HG02884 (cell line): ENCODE measurements at regions not wholly inside any gene's neighbourhood (a gene's known extent, or its start where the extent isn't known, plus 50 kb on each side); places are given as distances from the start of the nearest gene placed in this dataset.
"Not testable (repeated sequence)": the region's sequence is repeated elsewhere in the genome, so short reads cannot be mapped to it uniquely, and the experiment has no call there.

Source experiments
- ATAC-seq: cut with Tn5 transposase; IDR thresholded peaks from one replicate; pipeline ENCODE4 v1.9.1; 2021; ENCODE audit warnings: mild to moderate bottlenecking, moderate library complexity; ENCODE audit not compliant: unreplicated experiment

- no peak for ATAC-seq
Measured at GRCh38 chr3:191737742-191738141, 276.8 kb downstream of the PYDC2 start.

DNA sequence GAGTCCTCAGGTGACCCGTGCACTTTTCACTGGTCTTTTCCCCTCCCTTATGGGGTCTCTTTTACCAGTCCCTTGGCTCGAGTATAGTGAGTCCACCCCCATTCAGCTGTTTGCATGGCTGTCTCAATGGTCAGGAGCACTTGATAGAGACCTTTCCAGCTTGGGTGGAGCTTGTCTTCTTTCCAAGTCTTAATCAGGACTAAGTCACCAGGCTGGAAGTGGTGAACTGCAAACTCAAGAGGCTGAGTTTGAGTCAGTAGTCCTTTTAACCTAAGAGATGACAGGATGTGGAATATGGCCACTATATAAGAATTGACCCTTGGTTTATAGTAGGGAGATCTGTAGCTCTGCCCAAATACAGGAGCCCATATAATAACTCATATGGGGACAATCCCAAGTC lies 279.7 kb downstream of the PYDC2 start:
- no peak for ATAC-seq

GRCh38 chr3:191741847-191742350 lies 280.9 kb downstream of the PYDC2 start:
- ATAC-seq, result not testable (repeated sequence)

DNA sequence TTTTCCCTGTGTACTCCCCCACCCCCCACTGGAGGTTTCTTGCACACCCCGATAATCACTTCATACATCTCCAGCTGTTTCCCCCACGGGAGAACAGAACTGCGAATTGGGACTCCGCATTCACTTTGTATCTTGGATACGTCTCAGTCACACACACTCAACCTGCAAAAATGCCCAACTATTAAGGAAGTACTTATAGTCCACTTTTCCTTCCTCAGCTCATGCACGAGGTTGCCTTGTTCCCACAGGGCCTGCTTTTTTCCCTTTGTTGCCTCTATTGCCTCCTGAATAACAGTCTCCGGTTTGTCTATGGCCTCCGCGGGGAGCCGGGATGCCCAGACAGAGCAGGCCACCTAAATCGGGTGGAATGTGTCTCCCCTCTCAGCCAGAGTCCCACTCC lies 282.3 kb downstream of the PYDC2 start:
- no peak for ATAC-seq

DNA sequence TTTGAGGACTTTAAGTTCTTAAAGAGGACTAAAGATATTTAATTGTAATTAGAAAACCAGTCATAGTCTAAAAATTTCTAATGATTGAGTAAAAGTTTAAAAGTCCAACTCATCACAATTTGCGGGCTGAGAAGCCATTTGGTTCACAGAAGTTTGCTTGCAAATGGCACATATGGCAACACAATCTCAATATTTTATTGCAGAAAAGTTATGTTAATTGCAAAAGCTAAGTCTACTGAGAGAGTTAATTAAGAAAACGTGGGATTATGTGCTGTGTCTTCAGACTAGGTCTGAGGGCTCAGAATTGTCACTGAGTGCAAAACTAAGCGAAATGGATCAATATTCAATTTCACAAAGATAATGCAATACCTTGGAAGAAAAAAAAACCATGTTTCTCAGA lies 289.7 kb downstream of the PYDC2 start:
- ATAC-seq, result no peak

DNA sequence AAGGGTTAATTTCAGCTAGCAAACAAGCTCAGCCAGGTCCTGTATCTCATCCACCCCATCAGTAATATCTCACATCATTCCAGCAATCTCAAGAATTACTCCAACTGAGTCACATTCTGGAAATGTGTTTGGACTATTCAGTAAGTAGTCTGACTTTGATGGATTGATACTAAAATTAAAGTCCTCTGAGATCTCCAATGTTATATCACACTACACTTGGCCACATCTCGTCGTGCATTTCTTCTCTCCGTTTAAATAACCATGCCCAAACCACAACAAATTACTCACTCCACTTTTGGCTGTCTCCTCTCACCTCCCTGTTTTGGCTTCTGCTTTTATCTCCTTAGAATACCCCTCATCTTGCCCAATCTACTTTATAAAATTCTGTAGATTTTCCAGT lies 292.2 kb downstream of the PYDC2 start:
- ATAC-seq, result no peak

GRCh38 chr3:191761906-191762305 lies 300.9 kb downstream of the PYDC2 start:
- no peak for ATAC-seq

GRCh38 chr3:191762323-191762960 lies 301.5 kb downstream of the PYDC2 start:
- no peak for ATAC-seq

GRCh38 chr3:191768421-191768820 lies 307.5 kb downstream of the PYDC2 start:
- ATAC-seq, result no peak

DNA sequence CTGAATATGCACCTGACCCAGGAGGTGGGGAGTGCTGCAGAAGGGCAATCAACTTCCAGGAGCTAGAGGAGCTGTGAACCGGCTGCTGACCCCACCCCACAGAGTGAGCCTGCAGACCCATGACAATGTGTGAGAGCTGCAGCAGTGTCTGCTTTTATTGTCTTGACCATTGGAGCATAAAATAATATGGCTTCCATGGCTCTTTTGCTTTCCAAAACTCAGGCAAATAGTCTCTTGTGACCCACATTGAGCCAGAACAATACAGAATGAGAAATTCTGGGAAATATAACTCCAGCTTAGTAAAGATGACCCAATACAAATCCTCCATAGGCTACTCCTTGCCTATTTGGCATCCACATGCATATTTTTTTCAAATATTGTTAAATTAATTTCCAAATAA lies 309.6 kb downstream of the PYDC2 start:
- no peak for ATAC-seq

DNA sequence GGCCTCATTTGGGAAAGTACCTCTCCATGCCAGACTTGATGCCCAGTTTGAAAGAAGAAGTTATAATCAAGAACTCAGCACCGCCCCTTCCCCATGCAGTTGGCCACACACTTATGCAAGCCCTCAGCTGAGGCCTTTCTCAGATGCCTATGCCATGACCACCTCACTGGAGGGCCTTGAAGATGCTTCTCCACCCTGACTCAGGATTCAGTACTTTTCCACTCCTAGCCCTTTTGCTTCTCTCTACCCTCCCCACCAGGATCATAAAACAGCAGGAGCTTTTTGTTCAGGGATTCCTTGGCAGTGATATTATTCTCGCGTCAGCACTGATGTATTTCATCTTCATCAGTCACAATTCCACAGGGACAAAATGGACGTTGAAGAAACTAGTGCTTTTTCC lies 313.5 kb downstream of the PYDC2 start:
- ATAC-seq, result no peak

- ATAC-seq, result no peak
Measured at GRCh38 chr3:191775451-191776233, 314.7 kb downstream of the PYDC2 start.

- ATAC-seq, result no peak
Measured at GRCh38 chr3:191781044-191781443, 320.1 kb downstream of the PYDC2 start.

DNA sequence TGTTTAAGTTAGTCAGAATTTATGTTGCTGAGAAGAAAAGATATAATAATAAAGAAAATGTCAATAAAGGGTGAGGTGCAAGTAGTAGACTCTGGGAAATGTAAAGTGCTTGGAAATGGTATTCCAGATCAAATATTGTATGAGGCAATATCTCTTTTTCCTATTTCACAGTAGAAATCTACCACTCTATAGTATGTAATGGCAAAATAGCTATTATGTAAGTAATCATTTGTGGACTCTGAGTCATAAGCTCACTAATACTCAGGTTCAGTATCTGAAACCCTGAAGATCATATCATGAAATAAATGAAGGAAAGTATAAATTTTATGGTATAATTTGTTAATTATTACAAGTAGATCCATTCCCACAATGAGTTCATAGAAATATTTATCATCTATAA lies 322.1 kb downstream of the PYDC2 start:
- ATAC-seq, result no peak

DNA sequence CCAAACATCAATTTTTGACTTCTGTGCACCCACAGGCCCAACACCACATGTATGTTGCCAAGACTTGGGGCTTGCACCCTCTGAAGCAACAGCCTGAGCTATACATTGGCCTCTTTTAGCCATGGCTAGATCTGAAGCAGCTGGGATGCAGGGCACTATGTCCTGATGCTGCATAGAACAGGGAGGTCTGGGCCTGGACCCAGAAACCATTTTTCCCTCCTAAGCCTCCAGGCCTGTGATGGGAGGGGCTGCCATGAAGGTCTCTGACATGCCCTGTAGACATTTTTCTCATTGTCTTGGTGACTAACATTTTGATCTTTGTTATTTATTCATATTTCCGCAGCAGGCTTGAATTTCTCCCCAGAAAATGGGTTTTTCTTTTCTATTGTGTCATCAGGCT lies 330.0 kb downstream of the PYDC2 start:
- ATAC-seq, result no peak

DNA sequence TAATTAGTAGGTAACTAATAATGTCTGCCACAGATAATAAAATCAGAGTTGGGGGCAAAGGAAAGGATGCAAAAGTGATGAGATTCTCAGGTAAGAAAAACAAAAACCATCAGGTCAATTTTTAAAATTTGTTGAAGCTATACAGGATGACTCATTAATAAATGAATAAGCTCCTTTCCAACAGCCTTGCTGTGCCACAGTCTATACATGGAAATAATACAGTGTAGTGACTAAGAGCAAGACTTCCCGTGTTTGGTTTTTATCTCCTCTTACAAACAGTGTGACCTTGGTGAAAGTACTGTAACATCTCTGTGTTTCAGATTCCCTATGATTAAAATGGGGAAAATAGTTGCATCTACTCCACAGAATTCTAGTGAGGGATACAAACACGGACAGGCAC lies 331.6 kb downstream of the PYDC2 start:
- ATAC-seq, result no peak

GRCh38 chr3:191795196-191795595 lies 334.2 kb downstream of the PYDC2 start:
- no peak for ATAC-seq

DNA sequence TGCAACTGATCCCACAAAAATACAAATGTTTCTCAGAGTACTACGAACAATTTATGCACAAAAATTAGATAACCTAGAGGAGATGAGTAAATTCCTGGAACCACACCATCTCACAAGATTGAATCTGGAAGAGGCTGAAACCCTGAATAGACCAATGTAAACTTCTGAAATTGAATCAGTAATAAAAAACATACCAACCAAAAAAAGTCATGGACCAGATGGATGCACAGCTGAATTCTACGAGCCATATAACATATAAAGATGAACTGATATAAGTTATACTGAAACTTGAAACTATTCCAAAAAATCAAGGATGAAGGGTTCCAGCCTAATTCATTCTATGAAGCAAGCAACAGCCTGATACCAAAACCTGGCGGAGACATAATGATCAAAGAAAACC lies 336.3 kb downstream of the PYDC2 start:
- no peak for ATAC-seq

DNA sequence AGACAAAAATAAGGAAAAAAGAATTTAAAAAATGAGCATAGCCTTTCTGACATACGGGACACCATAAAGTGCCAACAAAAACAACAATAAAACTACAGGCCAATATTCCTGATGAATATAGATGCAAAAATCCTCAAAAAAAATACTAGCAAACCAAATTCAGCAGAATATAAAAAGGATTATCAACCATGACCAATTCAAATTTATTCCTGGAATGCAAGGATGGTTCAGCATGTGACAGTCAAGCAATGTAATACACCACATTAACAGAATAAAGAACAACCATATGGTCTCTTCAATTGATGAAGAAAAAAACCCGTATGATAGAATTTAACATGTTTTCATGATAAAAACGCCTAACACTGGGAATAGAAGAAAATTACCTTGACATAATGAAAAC lies 341.7 kb downstream of the PYDC2 start:
- no peak for ATAC-seq

- ATAC-seq, result no peak
Measured at GRCh38 chr3:191804935-191805334, 344.0 kb downstream of the PYDC2 start.

DNA sequence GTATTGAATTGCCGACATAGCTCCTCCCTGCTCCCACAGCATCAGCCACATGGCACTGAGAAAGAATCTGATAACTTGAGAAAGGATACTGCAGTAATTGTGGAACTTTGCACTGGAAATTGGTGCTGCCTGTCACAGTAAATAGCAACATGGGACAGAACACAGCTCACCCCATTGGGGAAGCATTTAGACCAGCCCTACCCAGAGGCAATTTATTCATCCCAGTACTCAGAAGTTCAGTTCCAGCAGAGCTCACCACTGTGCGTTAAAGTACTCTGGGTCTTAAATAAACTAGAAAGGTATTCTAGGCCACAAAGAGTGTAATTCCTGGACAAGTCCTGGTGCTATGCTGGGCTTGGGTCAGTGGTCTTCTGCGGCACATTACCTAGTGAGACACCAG lies 347.1 kb downstream of the PYDC2 start:
- no peak for ATAC-seq

- no peak for ATAC-seq
Measured at GRCh38 chr3:191809326-191809949, 348.5 kb downstream of the PYDC2 start.
